GM19438 (cell line): ENCODE measurements at regions not wholly inside any gene's neighbourhood (a gene's known extent, or its start where the extent isn't known, plus 50 kb on each side); places are given as distances from the start of the nearest gene placed in this dataset.

Experiments used
- ATAC-seq: cut with Tn5 transposase; IDR thresholded peaks from one replicate; pipeline ENCODE4 v1.9.1; 2021; ENCODE audit warnings: low read depth; ENCODE audit not compliant: unreplicated experiment

- no peak for ATAC-seq
These were observed 259.9 kb upstream of the KCNH8 start for GRCh38 chr3:18888370-18888769.

- ATAC-seq: no peak
These were observed 262.0 kb upstream of the KCNH8 start for GRCh38 chr3:18886331-18886730.

GRCh38 chr3:18885612-18886011 lies 262.7 kb upstream of the KCNH8 start:
- no peak for ATAC-seq

GRCh38 chr3:18883571-18883970 lies 264.7 kb upstream of the KCNH8 start:
- no peak for ATAC-seq

- ATAC-seq: no peak
These were observed 267.6 kb upstream of the KCNH8 start for GRCh38 chr3:18880691-18881090.

- ATAC-seq: no peak
These were observed 275.8 kb upstream of the KCNH8 start for GRCh38 chr3:18872466-18872865.

- no peak for ATAC-seq
These were observed 277.7 kb upstream of the KCNH8 start for GRCh38 chr3:18870642-18871041.

- ATAC-seq: no peak
These were observed 278.2 kb upstream of the KCNH8 start for GRCh38 chr3:18870074-18870640.

- ATAC-seq: no peak
These were observed 279.2 kb upstream of the KCNH8 start for GRCh38 chr3:18868911-18869689.

- no peak for ATAC-seq
These were observed 281.4 kb upstream of the KCNH8 start for GRCh38 chr3:18866899-18867298.

- no peak for ATAC-seq
These were observed 283.2 kb upstream of the KCNH8 start for GRCh38 chr3:18864933-18865731.

- no peak for ATAC-seq
These were observed 286.2 kb upstream of the KCNH8 start for GRCh38 chr3:18862077-18862476.

GRCh38 chr3:18861137-18861536 lies 287.2 kb upstream of the KCNH8 start:
- ATAC-seq: no peak

GRCh38 chr3:18853269-18853668 lies 295.0 kb upstream of the KCNH8 start:
- ATAC-seq: no peak

GRCh38 chr3:18847583-18848197 lies 300.6 kb upstream of the KCNH8 start:
- ATAC-seq: no peak

GRCh38 chr3:18843983-18844382 lies 304.3 kb upstream of the KCNH8 start:
- ATAC-seq: no peak

- no peak for ATAC-seq
These were observed 305.1 kb upstream of the KCNH8 start for GRCh38 chr3:18843188-18843587.

- ATAC-seq: no peak
These were observed 306.6 kb upstream of the KCNH8 start for GRCh38 chr3:18841422-18842343.

GRCh38 chr3:18840535-18841137 lies 307.7 kb upstream of the KCNH8 start:
- no peak for ATAC-seq

GRCh38 chr3:18838758-18839157 lies 309.6 kb upstream of the KCNH8 start:
- no peak for ATAC-seq
